ENCODE measurements at regions not wholly inside any gene's neighbourhood (a gene's known extent, or its start where the extent isn't known, plus 50 kb on each side); places are given as distances from the start of the nearest gene placed in this dataset.

- Mint-ChIP-seq H3K27ac (no peak overlapping the region), H3K4me3 (no peak overlapping the region), H3K4me1 (no peaks in the 10 kb centered on the region), H3K36me3 (ENCODE audit: low read depth) (no peaks in the 10 kb centered on the region), H3K9me3 (peaks cover 11% of the 10 kb centered on the region), H3K27me3 (ENCODE audit: insufficient read depth) (peaks cover 3% of the 10 kb centered on the region)
- H3K9me3 ChIP-seq (ENCODE audit: control insufficient read depth, low read length): no peaks in the 10 kb centered on the region
- peak; percentile 46 for DNase-seq
- no peak overlapping the region for H3K27ac ChIP-seq (ENCODE audit: low read depth, low read length)
- H3K4me1 ChIP-seq (ENCODE audit: control insufficient read depth, insufficient read depth, low read length): no peaks in the 10 kb centered on the region
- no peak for TF ChIP-seq CTCF (conservative IDR thresholded peaks at IDR 0.05)
- no peaks in the 10 kb centered on the region for H3K27me3 ChIP-seq (ENCODE audit: control insufficient read depth, insufficient read depth, low read length, poor library complexity, severe bottlenecking)
- no peak overlapping the region for H3K9ac ChIP-seq (ENCODE audit: extremely low read depth, low read length, poor library complexity, severe bottlenecking)
- no peaks in the 10 kb centered on the region for H3K36me3 ChIP-seq (ENCODE audit: control insufficient read depth, insufficient read depth, low read length)
- H3K4me3 ChIP-seq (ENCODE audit: low read length): no peak overlapping the region
These were observed 814.2 kb upstream of the TENM4 start for GRCh38 chr11:80255021-80255420.

GRCh38 chr11:80241766-80242165 is 800.9 kb upstream of the TENM4 start:
- Histone ChIP-seq H3K9ac (ENCODE audit: extremely low read depth, low read length, poor library complexity, severe bottlenecking) (no peak overlapping the region), H3K27ac (ENCODE audit: low read depth, low read length) (no peak overlapping the region), H3K36me3 (ENCODE audit: control insufficient read depth, insufficient read depth, low read length) (no peaks in the 10 kb centered on the region), H3K4me1 (ENCODE audit: control insufficient read depth, insufficient read depth, low read length) (no peaks in the 10 kb centered on the region), H3K27me3 (ENCODE audit: control insufficient read depth, insufficient read depth, low read length, poor library complexity, severe bottlenecking) (no peaks in the 10 kb centered on the region), H3K4me3 (ENCODE audit: low read length) (no peak overlapping the region), H3K9me3 (ENCODE audit: control insufficient read depth, low read length) (no peaks in the 10 kb centered on the region)
- Mint-ChIP-seq H3K9me3 (peaks cover 7% of the 10 kb centered on the region), H3K27me3 (ENCODE audit: insufficient read depth) (peaks cover 7% of the 10 kb centered on the region), H3K27ac (no peak overlapping the region), H3K4me1 (no peaks in the 10 kb centered on the region), H3K4me3 (no peak overlapping the region), H3K36me3 (ENCODE audit: low read depth) (no peaks in the 10 kb centered on the region)
- DNase-seq: no peak
- 97% methylated on average over 3 of the region's 3 CpGs; no CpG with 5 or more reads in 1 of the 2 experiments for WGBS, 2 experiments (ENCODE audit: insufficient coverage in 1 of 2, insufficient read length in 1 of 2)
- TF ChIP-seq CTCF (conservative IDR thresholded peaks at IDR 0.05): no peak

- Mint-ChIP-seq H3K9me3 (peaks cover 18% of the 10 kb centered on the region), H3K4me1 (no peaks in the 10 kb centered on the region), H3K27me3 (ENCODE audit: insufficient read depth) (peaks cover 7% of the 10 kb centered on the region), H3K36me3 (ENCODE audit: low read depth) (no peaks in the 10 kb centered on the region), H3K4me3 (no peak overlapping the region), H3K27ac (no peak overlapping the region)
- H3K4me1 ChIP-seq (ENCODE audit: control insufficient read depth, insufficient read depth, low read length): no peaks in the 10 kb centered on the region
- H3K9me3 ChIP-seq (ENCODE audit: control insufficient read depth, low read length): peaks cover 5% of the 10 kb centered on the region
- no peaks in the 10 kb centered on the region for H3K36me3 ChIP-seq (ENCODE audit: control insufficient read depth, insufficient read depth, low read length)
- WGBS, 2 experiments (ENCODE audit: insufficient coverage in 1 of 2, insufficient read length in 1 of 2): 86% methylated on average over 1 of the region's 1 CpG; no CpG with 5 or more reads in 1 of the 2 experiments
- H3K4me3 ChIP-seq (ENCODE audit: low read length): no peak overlapping the region
- no peaks in the 10 kb centered on the region for H3K27me3 ChIP-seq (ENCODE audit: control insufficient read depth, insufficient read depth, low read length, poor library complexity, severe bottlenecking)
- no peak overlapping the region for H3K27ac ChIP-seq (ENCODE audit: low read depth, low read length)
- TF ChIP-seq CTCF (conservative IDR thresholded peaks at IDR 0.05): no peak
- no peak overlapping the region for H3K9ac ChIP-seq (ENCODE audit: extremely low read depth, low read length, poor library complexity, severe bottlenecking)
- DNase-seq: no peak
These were observed 799.4 kb upstream of the TENM4 start for GRCh38 chr11:80240245-80240644.

All from endodermal cell (in vitro differentiated cells).